Inflammatory macrophage treated with lipopolysaccharide for 4 hours (primary cell): ENCODE measurements at regions not wholly inside any gene's neighbourhood (a gene's known extent, or its start where the extent isn't known, plus 50 kb on each side); places are given as distances from the start of the nearest gene placed in this dataset.
A peak's percentile ranks its signal among the peaks of the same experiment; 100 is the strongest.

Source experiments
- DNase-seq: peaks from one replicate; pipeline ENCODE4 v3.0.0-alpha.2; 2020

DNA sequence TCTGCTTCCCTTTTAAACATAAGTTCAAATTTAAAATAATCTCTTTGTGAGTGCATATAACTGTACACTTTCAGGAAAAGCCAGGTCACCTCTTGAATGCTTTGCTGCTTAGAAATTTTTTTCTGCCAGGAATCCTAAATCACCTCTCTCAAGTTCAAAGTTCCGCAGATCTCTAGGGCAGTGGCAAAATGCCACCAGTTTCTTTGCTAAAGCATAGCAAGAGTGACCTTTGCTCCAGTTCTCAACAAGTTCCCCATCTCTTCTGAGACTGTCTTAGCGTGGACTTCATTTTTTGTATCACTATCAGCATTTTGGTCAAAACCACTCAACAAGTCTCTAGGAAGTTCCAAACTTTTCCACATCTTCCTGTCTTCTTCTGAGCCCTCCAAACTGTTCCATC, 249.7 kb upstream of the COPS8 start:
- peak; percentile 12 for DNase-seq

GRCh38 chr2:236840215-236840614, 245.5 kb upstream of the COPS8 start:
- DNase-seq = no peak

DNA sequence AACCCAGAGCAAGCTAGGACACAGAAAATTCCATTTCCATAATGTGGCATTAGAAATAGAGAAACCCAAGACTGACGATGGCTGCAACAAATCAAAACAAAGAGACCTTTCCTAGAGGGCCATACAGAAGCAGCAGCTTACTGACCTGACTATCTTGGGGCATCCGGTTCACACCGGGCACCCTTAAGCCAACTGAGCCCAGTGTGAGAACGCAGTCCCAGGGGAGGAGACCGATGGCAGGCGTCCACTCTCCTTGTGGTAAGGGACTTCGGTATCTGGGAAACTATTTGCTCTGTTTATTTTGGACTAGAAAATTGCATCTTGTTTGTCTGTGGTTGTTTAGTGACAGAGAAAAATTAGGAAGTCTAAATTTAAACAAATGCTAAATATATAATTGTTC, 244.8 kb upstream of the COPS8 start:
- no peak for DNase-seq

- no peak for DNase-seq
Measured at GRCh38 chr2:236841389-236841788, 244.3 kb upstream of the COPS8 start.

- DNase-seq = no peak
Measured at GRCh38 chr2:236843161-236843968, 242.3 kb upstream of the COPS8 start.

GRCh38 chr2:236844711-236845110, 241.0 kb upstream of the COPS8 start:
- DNase-seq = no peak

DNA sequence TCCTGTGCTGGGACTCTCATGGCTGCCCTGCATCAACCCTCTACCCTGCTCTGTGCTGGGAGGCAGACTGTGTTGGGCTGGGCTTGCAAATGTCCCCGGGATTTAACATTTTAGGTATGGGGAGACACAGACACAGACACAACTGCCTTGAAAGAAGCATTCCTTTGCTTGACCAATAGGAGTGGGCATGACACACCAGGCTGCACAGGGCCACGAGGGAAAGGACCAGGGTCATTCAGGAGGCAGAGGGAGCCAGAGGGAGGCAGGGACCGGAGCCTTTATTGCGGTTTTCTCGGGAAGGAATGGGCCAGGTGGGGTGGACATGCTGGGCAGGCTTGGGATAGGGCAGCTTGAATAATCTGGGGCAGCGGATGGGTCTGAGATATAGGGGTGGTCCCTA, 238.7 kb upstream of the COPS8 start:
- no peak for DNase-seq

DNA sequence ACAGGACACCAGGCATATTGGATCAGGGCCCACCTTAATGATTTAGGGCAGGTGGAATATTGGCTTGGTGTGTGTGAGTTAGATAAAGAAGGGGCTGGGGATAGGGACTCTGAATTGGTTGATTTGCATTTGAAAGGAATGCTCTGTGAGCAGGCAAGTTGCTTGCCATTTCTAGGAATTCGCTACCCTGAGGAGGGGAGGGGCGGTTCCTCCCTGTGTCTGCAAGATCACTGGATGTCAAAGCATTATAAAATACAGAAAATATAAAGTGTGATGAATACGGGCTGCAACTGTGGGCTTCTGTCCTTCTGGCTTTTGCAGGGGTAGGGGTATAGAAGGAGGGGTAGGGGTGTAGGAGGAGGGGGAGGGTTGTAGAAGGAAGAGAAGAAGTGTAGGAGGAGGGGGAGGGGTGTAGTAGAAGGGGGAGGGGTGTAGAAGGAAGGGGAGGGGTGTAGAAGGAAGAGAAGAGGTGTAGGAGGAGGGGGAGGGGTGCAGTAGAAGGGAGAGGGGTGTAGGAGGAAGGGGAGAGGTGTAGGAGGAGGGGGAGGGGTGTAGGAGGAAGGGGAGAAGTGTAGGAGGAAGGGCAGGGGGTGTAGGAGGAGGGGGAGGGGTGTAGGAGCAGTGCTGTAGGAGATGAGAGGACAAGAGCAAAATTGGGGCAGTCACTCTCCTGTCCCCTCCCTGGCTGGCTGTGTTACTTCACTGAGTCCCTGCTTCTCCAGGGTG, 238.0 kb upstream of the COPS8 start:
- no peak for DNase-seq

DNA sequence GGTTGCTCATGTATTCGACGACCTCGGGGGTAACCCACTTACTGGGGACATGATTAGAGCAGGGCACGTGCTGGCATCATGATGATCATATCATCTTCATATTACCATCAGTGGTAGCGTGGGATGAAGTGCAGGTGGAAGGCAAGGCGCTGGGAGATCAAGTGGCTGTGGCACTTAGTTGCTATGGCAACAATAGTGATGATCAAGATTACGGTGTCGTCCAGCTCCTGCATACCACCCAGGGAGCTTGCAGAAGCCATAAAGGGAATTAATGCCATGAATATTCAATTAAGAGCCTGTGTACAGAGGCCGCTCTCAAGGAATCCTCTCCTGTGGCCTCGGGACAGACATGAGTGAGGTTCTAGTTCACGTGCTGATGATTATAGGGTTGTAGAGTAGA, 237.2 kb upstream of the COPS8 start:
- no peak for DNase-seq

DNA sequence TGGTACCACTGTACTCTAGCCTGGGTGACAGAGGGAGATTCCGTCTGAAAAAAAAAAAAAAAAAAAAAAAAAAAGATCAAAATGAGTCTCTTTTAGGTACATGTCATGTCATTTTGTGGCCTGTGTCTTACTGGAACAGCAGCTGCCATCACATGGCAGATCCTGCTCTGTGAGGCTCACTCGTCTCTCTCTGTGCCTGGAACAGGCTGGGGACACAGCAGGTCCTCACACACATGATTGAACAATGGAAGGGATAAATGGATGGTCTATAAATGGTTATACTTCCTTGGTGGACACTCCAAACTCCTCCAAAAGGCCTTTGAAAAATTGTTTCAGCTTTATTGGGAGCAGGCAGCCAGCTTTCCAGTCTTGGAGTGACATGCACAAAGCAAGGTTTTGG, 236.2 kb upstream of the COPS8 start:
- DNase-seq = no peak

GRCh38 chr2:236849940-236850339, 235.7 kb upstream of the COPS8 start:
- DNase-seq = no peak

- DNase-seq = no peak
Measured at GRCh38 chr2:236851187-236851586, 234.5 kb upstream of the COPS8 start.

GRCh38 chr2:236852100-236852976, 233.4 kb upstream of the COPS8 start:
- DNase-seq = no peak

DNA sequence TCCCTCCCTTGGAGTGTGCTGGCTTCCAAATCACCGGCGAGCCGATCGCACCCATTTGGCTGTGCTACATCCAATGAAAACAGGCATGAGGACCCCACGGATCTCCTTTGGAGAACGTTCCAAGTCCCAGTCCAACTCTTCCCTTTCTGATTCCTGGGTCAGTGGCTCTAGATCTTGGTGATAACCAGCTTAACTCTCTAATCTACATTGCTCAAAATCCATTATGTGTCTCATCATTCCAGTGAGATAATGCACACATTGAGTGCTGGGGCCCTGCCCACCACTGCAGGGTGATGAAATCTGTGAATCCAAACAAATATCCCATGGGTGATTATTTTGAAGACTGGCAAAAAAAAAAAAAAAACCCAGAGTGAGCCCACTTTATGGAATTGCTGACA, 232.7 kb upstream of the COPS8 start:
- no peak for DNase-seq

DNA sequence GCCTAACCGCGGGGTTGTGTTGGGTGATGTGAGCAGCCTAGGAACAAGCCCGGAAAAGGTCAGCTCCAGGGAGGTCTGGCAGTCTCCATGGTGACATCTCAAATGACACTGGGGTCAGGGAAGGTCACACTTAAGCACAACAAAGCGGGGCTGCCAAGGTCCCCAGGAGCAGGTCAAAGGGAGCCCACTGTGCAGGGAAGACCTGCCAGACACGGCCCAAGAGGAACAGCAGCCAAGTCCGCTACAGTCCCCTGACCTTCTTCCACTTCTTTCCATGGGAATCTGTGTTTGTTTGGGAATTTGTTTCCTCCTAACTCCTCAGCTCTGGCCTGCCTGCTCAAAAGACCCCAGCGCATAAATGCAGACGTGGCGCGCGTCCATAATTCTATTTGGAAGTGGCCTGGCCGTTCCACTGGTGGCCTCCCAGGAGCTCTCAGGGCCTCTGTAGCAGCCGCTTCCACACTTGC, 232.1 kb upstream of the COPS8 start:
- no peak for DNase-seq

DNA sequence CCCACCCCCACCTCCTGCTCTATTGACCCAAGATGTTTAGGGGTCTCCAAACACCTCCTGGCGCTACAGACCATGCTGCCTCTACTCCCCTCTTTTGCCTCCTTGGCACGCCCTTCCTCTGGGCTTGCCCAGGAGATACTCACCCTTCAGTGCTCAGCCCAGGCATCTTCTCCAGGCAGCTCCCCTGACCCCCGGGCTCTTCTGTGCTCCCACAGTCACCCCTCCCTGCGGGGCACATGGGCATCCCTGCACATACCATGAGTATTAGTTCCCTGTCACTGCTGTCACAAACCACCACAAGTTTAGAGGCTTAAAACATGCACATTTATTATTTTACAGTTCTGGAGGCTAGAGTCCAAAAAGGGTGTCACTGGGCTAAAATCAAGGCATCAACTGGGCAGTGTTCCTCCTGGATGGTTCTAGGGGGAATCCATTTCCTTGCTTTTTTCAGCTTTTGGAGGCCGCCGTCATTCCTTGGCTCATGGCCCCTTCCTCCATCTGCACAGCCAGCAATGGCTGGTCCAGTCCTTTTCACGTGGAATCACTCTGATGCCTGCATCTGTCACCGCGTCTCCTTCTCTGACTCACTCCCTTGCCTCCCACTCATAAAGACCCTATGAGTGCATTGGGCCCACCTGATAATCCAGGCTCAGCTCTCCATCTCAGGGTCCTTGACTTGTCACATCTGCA, 230.4 kb upstream of the COPS8 start:
- no peak for DNase-seq

DNA sequence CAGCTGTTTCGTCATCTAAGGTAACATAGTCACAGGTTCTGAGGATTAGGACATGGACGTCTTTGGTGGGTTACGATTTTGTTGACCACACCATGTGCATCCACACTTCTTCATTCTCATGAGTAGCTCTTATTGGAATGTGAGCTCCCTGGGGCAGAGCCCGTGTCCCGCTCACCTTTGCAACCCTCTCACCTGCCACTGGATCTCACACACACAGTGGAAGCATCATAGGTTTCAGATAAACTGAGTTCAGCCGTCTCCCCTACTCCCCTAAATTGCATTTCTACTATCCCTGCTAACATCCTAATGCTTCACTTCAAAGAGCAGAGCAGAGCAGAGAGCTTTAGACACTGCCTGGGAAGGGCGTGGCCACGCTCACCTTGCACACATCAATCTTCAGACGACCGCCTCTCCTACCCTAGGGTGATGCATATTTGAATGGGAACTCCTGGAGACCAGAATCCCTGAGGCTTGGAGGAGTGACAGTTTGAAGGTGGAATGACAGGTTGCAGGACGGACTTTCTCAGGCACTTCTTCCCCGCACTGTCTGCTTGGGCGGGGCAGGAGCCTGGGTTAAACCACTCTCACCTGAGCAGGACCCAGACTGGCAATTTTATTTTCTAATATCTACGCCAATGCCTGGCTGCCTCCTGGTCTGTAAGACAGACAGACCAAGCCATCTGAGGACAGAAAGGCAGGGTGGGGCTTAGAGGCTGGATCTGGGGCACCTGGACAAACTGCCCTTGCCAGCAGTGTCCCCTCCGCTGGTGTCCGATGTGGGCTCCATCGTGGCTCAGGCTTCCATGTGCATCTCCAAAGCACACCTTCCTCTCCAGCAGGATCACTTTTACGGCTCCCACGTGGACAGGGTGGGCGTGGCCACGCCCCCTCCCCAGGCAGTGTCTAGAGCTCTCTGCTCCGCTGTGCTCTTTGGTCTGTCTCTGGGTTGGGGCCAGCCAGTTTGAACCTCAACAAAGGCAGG, 229.5 kb upstream of the COPS8 start:
- no peak for DNase-seq

GRCh38 chr2:236856848-236857235, 228.8 kb upstream of the COPS8 start:
- DNase-seq = no peak

- no peak for DNase-seq
Measured at GRCh38 chr2:236857246-236857645, 228.4 kb upstream of the COPS8 start.

DNA sequence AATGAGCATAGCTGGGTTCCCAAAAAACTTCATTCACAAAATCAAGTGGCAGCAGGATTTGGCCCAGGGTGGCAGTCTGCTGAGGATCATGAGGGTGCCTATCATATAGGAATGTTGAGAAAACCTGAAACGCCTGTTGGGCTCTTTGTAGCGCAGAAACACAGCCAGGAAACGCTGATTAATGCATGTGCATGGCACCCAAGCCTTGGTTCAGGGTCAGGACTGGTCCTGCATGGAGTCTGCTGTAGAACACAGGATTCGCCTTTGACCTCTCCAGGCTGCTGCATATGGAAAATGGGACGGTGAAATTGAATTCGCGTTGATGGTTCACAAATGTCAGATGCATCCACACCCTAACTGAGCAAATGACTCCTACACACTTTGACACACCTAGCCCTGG, 227.9 kb upstream of the COPS8 start:
- no peak for DNase-seq

- no peak for DNase-seq
Measured at GRCh38 chr2:236858661-236859060, 227.0 kb upstream of the COPS8 start.

- no peak for DNase-seq
Measured at GRCh38 chr2:236859908-236860307, 225.8 kb upstream of the COPS8 start.
